Motor neuron (in vitro differentiated cells): ENCODE measurements at regions not wholly inside any gene's neighbourhood (a gene's known extent, or its start where the extent isn't known, plus 50 kb on each side); places are given as distances from the start of the nearest gene placed in this dataset.

Experiments
- ATAC-seq, 8 experiments: fragments of 200-7000 bp; cut with Tn5 transposase; replicated peaks in 6 of 8; 2 replicates each; pipeline ENCODE4 v1.8.0; 2021; ENCODE audit warnings: mild to moderate bottlenecking in 8 of 8, moderate library complexity in 8 of 8
- H3K27ac ChIP-seq, 2 donors: fragments of 250-450 bp; sonication (Bioruptor Pico); 2 replicates each; pipeline ENCODE4 v1.9.0; 2021; ENCODE audit warnings: antibody characterized with exemption in 2 of 2, mild to moderate bottlenecking in 2 of 2, moderate library complexity in 1 of 2
- H3K4me1 ChIP-seq, 2 donors: fragments of 250-450 bp; sonication (Bioruptor Pico); replicated peaks in 1 of 2; 2 replicates each; pipeline ENCODE4 v1.6.1; 2021; ENCODE audit warnings: antibody characterized with exemption in 2 of 2, mild to moderate bottlenecking in 2 of 2, moderate library complexity in 1 of 2
- H3K4me3 ChIP-seq, 5 donors: fragments of 250-450 bp; sonication (Bioruptor Pico); 2 replicates each; pipeline ENCODE4 v1.9.0; 2021; ENCODE audit warnings: antibody characterized with exemption in 5 of 5, mild to moderate bottlenecking in 5 of 5, moderate library complexity in 4 of 5
- WGBS, 10 experiments: fragments of 450-650 bp; shearing (Covaris generic); methylation state at CpG; one replicate each; pipeline ENCODE4 v1.0.0; 2022; 5-methylcytosine and 5-hydroxymethylcytosine counted together
- in situ Hi-C, 9 experiments: fragments of 400-800 bp; cut with MboI; loops; one replicate each; pipeline ENCODE4 v1.15.0; 2021; ENCODE audit warnings: low sequenced_read_pairs in 9 of 9, low pct_unique_long_range_greater_than_20kb in 2 of 9; ENCODE audit not compliant: unreplicated experiment in 9 of 9

GRCh38 chr15:95567686-95568085 is 762.8 kb upstream of the NR2F2 start:
- H3K27ac ChIP-seq: no peak overlapping the region
- WGBS, 10 experiments: 14 to 100% (median 91%) methylated on average over 1 of the region's 1 CpG; no CpG with 5 or more reads in 3 of the 10 experiments
- H3K4me3 ChIP-seq: no peak overlapping the region
- ATAC-seq: no peak
- in situ Hi-C loops: no loop called here
- H3K4me1 ChIP-seq: no peaks in the 10 kb centered on the region

- WGBS, 10 experiments: 62 to 100% (median 91%) methylated on average over 1 to 5 of the region's 5 CpGs
- H3K4me1 ChIP-seq: peaks cover 11 to 18% of the 10 kb centered on the region in 2 donors
- no peak overlapping the region for H3K27ac ChIP-seq
- no peak overlapping the region for H3K4me3 ChIP-seq
- in situ Hi-C loops: no loop called here
- ATAC-seq: no peak
These were observed 756.4 kb upstream of the NR2F2 start for GRCh38 chr15:95574053-95574452.

- H3K4me3 ChIP-seq: no peak overlapping the region
- WGBS, 10 experiments: 0 to 100% (median 52%) methylated on average over 1 to 4 of the region's 4 CpGs; no CpG with 5 or more reads in 2 of the 10 experiments
- peak in 5 of 8 experiments; percentile 82 to 96 (median 92) for ATAC-seq
- peak overlapping the region in 1 of 2 donors; percentile 3 for H3K27ac ChIP-seq
- H3K4me1 ChIP-seq: peaks cover 15 to 29% of the 10 kb centered on the region in 2 donors
- in situ Hi-C loops: no loop called here
These were observed 752.6 kb upstream of the NR2F2 start for GRCh38 chr15:95577927-95578326.

- Histone ChIP-seq H3K4me1 (peaks cover 15 to 29% of the 10 kb centered on the region in 2 donors), H3K4me3 (no peak overlapping the region), H3K27ac (no peak overlapping the region)
- ATAC-seq: peak in 4 of 8 experiments; percentile 23 to 50 (median 32)
- in situ Hi-C loops: no loop called here
- 52 to 100% (median 83%) methylated on average over 1 to 3 of the region's 3 CpGs; no CpG with 5 or more reads in 3 of the 10 experiments for WGBS, 10 experiments
These were observed 750.4 kb upstream of the NR2F2 start for GRCh38 chr15:95580121-95580520.

GRCh38 chr15:95581595-95581994 is 748.9 kb upstream of the NR2F2 start:
- H3K4me1 ChIP-seq: peaks cover 15 to 29% of the 10 kb centered on the region in 2 donors
- no peak overlapping the region for H3K4me3 ChIP-seq
- in situ Hi-C loops: no loop called here
- 68 to 99% (median 93%) methylated on average over 3 to 13 of the region's 13 CpGs; no CpG with 5 or more reads in 2 of the 10 experiments for WGBS, 10 experiments
- H3K27ac ChIP-seq: no peak overlapping the region
- ATAC-seq: no peak

- in situ Hi-C loops: no loop called here
- ATAC-seq: peak in 1 of 8 experiments; percentile 33
These were observed 746.4 kb upstream of the NR2F2 start for GRCh38 chr15:95584088-95584487.

GRCh38 chr15:95588056-95588455 is 742.4 kb upstream of the NR2F2 start:
- WGBS, 10 experiments: 40 to 100% (median 69%) methylated on average over 1 to 2 of the region's 2 CpGs; no CpG with 5 or more reads in 2 of the 10 experiments
- H3K4me1 ChIP-seq: no peaks in the 10 kb centered on the region
- ATAC-seq: no peak
- in situ Hi-C loops: no loop called here
- no peak overlapping the region for H3K27ac ChIP-seq
- no peak overlapping the region for H3K4me3 ChIP-seq

More at GRCh38 chr15:95584088-95584487, 746.4 kb upstream of the NR2F2 start:
- Histone ChIP-seq H3K27ac (no peak overlapping the region), H3K4me1 (peaks cover 4 to 10% of the 10 kb centered on the region in 2 donors), H3K4me3 (no peak overlapping the region)

GRCh38 chr15:95590533-95591044 is 739.9 kb upstream of the NR2F2 start:
- no peak for ATAC-seq
- WGBS, 10 experiments: 19 to 100% (median 57%) methylated on average over 2 to 5 of the region's 5 CpGs
- H3K4me1 ChIP-seq: peaks cover 0 to under 1% of the 10 kb centered on the region in 2 donors
- in situ Hi-C loops: no loop called here
- no peak overlapping the region for H3K27ac ChIP-seq
- no peak overlapping the region for H3K4me3 ChIP-seq

- 41 to 100% (median 90%) methylated on average over 1 to 5 of the region's 5 CpGs; no CpG with 5 or more reads in 1 of the 10 experiments for WGBS, 10 experiments
- Histone ChIP-seq H3K4me1 (peaks cover under 1 to 7% of the 10 kb centered on the region in 2 donors), H3K27ac (no peak overlapping the region), H3K4me3 (no peak overlapping the region)
- ATAC-seq: no peak
- in situ Hi-C loops: no loop called here
These were observed 739.2 kb upstream of the NR2F2 start for GRCh38 chr15:95591270-95591669.

- no peak overlapping the region for H3K4me3 ChIP-seq
- in situ Hi-C loops: no loop called here
- peaks cover 6 to 13% of the 10 kb centered on the region in 2 donors for H3K4me1 ChIP-seq
- H3K27ac ChIP-seq: no peak overlapping the region
- ATAC-seq: no peak
- WGBS, 10 experiments: 69 to 96% (median 89%) methylated on average over 2 to 3 of the region's 3 CpGs; no CpG with 5 or more reads in 2 of the 10 experiments
These were observed 738.6 kb upstream of the NR2F2 start for GRCh38 chr15:95591886-95592285.

GRCh38 chr15:95594496-95594895 is 736.0 kb upstream of the NR2F2 start:
- H3K4me3 ChIP-seq: no peak overlapping the region
- H3K4me1 ChIP-seq: peaks cover 21 to 28% of the 10 kb centered on the region in 2 donors
- 60 to 94% (median 79%) methylated on average over 1 to 4 of the region's 4 CpGs; no CpG with 5 or more reads in 1 of the 10 experiments for WGBS, 10 experiments
- no peak for ATAC-seq
- in situ Hi-C loops: no loop called here
- no peak overlapping the region for H3K27ac ChIP-seq

- ATAC-seq: no peak
- peaks cover 21 to 28% of the 10 kb centered on the region in 2 donors for H3K4me1 ChIP-seq
- no peak overlapping the region for H3K4me3 ChIP-seq
- in situ Hi-C loops: no loop called here
- H3K27ac ChIP-seq: no peak overlapping the region
These were observed 734.7 kb upstream of the NR2F2 start for GRCh38 chr15:95595759-95596158.

GRCh38 chr15:95596496-95596895 is 734.0 kb upstream of the NR2F2 start:
- peak in 5 of 8 experiments; percentile 61 to 97 (median 84) for ATAC-seq
- in situ Hi-C loops: no loop called here
- peaks cover 21 to 28% of the 10 kb centered on the region in 2 donors for H3K4me1 ChIP-seq
- no peak overlapping the region for H3K27ac ChIP-seq
- WGBS, 10 experiments: 0 to 96% (median 48%) methylated on average over 1 to 6 of the region's 6 CpGs
- H3K4me3 ChIP-seq: no peak overlapping the region

GRCh38 chr15:95598251-95598855 is 732.1 kb upstream of the NR2F2 start:
- no peak overlapping the region for H3K4me3 ChIP-seq
- no peak for ATAC-seq
- WGBS, 10 experiments: 20 to 82% (median 59%) methylated on average over 2 to 8 of the region's 8 CpGs
- H3K27ac ChIP-seq: no peak overlapping the region
- peaks cover 21 to 28% of the 10 kb centered on the region in 2 donors for H3K4me1 ChIP-seq
- in situ Hi-C loops: no loop called here
